ENCODE measurements at regions not wholly inside any gene's neighbourhood (a gene's known extent, or its start where the extent isn't known, plus 50 kb on each side); places are given as distances from the start of the nearest gene placed in this dataset.

GRCh38 chr15:95536638-95537037 is 793.9 kb upstream of the NR2F2 start:
- DNase-seq: no peak

- no peak for DNase-seq
These were observed 791.8 kb upstream of the NR2F2 start for GRCh38 chr15:95538693-95539092.

- no peak for DNase-seq
These were observed 789.2 kb upstream of the NR2F2 start for GRCh38 chr15:95541301-95541700.

- DNase-seq: no peak
These were observed 781.2 kb upstream of the NR2F2 start for GRCh38 chr15:95549168-95549738.

DNA sequence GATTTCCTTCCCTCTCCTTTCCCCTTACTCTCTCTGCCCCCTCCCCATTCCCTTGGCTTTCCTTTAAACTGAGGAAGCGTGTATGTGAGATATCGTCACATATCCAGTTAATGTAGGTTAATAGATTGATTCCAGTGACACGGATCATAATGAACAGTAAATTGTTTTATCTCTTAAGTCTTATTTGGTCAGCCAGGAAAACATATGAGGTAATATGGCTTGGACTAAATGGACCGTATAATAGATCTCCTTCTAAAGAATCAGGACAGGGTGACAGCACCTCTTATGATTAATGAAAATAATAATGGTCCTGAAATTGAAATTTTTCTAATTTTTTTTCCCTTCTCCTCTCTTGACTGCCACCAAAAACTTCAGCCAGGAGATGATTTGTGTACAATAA is 779.8 kb upstream of the NR2F2 start:
- DNase-seq: no peak

DNA sequence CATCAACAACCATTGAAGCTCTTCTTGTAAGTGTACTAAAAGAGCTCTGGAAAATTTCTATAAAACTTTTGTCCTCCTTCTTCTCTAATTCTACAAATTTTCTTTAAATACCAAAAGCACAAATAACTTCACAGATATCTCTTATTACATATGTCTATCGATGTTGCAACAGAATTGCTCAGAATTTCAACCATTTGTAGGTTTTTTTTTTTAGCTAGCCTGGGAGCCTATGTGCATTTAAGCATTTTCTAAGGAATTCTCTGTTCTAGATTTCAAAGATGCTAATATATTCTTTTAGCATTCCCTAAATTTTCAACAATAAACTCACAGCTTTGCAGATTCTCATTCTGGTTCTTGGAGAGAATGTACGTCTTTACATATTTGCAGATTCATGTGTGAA is 774.3 kb upstream of the NR2F2 start:
- DNase-seq: no peak

GRCh38 chr15:95556866-95557225 is 773.7 kb upstream of the NR2F2 start:
- DNase-seq: peak; percentile 28

GRCh38 chr15:95557226-95558046 is 773.1 kb upstream of the NR2F2 start:
- DNase-seq: no peak

DNA sequence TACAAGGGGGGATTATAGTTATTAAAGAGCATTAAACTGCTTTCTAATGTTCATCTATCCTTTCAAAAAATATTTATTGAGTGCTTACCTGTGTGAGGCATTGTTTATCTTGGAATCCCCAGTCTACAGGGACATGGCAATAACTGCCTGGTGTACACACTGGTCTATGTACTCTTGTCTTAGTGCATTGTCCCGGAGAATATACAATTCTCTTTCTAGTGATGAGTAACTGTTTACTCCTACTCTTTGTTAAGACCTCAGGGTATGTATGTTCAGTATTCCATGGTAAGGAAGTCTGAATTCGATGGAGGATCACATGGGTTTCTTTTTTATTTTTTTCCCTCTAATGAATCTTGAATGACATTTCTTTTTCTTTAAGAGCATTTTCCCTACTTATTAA is 772.4 kb upstream of the NR2F2 start:
- no peak for DNase-seq

- no peak for DNase-seq
These were observed 771.6 kb upstream of the NR2F2 start for GRCh38 chr15:95558916-95559315.

- DNase-seq: no peak
These were observed 770.6 kb upstream of the NR2F2 start for GRCh38 chr15:95559875-95560394.

DNA sequence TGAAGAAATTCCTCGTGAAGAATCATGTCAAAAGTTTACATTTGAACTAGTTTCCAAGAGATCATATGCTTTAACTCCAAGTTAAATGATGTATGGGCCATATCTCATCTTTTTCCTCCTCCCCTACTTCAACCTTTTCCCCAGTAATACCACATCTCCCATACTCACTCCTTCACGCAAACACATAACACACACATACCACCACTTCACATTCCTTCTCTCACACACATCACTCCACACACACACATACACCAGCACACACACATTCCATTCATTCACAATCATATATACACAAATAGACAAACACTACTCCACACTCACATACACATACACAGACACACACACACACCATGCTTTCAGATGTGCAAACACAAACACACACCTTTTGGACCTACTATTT is 769.0 kb upstream of the NR2F2 start:
- DNase-seq: no peak

DNA sequence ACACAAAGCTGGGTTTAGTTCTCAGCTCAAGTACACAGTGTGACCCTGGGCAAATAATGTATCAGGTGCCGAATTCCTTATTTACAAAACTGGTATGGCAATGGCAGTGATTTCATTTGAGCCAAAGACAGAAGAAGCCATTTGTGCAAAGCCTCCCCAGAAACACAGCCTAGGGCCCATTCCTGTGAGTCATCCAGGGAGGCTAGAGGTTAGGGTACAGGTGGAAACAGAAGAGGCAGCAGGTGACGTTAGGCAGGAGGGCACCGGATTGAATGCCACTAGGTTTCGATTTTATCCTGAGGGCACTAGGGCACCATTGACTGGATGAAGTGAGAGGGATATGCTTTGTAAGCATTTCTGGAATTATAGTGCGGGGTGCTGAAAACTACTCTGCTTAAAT is 766.9 kb upstream of the NR2F2 start:
- no peak for DNase-seq

DNA sequence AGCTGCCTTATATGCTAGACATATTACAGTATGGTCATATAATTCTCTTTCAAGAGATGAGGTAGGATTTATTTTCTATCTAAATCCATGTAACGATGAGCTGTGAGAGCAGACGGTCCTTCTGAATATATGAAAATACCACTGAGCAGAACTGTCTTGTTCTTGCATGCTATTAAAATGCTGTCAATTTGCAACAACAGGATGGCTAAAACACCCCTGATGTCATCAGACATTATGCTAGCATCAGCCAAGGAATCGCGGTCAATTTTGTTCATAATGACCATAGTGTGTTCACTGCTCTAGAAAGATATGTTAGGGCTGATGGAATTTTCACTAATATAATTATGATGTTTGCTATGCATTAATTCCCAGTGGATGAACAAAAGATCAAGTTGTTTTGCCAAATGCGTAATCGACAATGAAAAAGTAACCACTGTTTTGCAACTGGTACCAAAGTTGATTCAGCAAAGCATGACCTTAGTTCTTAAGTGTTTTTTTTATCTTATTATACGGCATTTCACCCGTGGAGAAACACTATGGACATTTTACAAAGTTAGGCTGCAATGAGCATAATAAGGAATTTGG is 765.4 kb upstream of the NR2F2 start:
- DNase-seq: no peak

GRCh38 chr15:95565690-95566089 is 764.8 kb upstream of the NR2F2 start:
- no peak for DNase-seq

DNA sequence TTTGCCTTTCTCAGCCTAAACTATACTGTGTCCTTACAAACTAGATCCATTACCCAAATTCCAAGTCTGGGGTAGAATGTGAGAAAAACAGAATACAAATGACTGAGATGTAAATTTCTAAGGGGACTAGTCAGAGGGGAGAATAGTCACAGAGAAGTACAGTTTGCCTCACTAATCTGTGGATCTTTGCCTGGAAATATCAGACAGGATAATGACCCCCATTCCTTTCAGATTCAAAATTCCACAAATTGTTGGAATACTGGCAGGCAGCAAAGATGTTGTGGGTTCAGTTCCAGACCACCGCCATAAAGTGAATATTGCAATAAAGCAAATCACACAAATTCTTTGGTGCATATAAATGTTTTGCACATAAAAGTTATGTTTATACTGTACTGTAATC is 762.8 kb upstream of the NR2F2 start:
- no peak for DNase-seq

DNA sequence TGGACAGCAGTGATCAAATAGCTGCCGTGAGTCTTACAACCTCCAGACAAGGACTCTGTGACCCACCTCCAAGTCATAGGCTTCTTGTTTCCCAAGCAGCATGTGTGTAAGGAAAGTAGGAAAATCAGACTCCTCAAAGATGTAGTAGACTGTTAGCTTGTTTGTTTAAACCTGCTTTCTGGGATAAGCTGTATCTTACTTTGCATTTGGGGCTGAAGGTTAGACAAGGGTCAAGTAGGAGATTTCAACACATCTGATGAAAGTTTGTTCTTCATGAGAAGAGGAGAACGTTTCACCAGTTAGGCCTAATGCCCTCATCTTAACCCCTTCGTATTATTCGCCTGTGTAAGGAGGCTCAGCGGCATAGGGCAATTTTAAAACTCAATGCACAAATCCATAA is 756.4 kb upstream of the NR2F2 start:
- no peak for DNase-seq

DNA sequence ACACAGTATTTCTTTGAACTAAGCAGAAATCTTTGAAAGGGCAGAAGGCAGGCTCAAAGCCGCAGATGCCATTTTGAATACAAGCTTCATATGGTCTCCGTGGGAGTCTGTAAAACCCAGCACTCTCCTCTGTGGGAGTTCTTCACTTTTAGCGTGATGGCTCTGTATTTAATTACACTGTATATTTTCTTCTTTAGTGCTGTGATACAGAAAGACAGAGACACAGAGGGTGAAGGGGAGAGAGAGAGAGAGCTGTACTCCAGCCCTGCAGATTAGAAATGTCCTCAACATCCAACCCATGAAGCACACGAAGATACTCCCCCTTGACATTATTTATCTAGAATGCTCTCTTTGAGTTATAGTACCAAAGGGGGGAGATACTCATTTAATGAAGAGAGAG is 752.6 kb upstream of the NR2F2 start:
- no peak for DNase-seq

DNA sequence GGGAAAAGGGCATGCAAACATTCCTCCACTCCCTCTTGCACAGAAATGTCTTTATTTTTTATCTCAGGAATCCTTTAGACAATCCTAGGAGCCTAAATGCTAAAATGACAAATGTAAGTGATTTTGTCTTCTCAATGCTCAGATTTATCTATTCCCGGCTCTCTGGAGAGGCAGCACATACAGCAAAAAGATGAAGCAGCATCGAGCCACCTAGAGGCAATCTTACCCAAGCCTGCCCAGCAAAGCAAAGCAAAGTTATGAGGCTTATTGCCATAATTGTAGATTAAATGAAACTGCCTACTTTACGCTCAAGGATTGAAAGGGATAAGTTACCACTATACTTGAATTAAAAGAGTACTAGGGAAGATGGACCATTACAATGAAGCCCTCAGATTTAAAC is 750.4 kb upstream of the NR2F2 start:
- no peak for DNase-seq

DNA sequence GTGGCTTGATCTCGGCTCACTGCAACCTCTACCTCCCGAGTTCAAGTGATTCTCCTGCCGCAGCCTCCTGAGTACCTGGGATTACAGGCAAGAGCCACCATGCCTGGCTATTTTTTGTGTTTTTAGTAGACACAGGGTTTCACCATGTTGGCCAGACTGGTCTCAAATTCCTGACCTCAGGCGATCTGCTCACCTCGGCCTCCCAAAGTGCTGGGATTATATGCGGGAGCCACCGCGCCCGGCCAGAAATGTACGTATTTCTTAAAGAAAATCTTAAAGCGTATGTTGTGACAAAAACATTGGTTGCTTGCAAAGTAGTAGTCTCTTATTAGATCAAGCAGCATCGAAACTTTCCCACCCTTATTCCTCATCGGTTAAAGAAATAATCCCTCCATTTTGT is 748.9 kb upstream of the NR2F2 start:
- no peak for DNase-seq

- no peak for DNase-seq
These were observed 746.4 kb upstream of the NR2F2 start for GRCh38 chr15:95584088-95584487.

DNA sequence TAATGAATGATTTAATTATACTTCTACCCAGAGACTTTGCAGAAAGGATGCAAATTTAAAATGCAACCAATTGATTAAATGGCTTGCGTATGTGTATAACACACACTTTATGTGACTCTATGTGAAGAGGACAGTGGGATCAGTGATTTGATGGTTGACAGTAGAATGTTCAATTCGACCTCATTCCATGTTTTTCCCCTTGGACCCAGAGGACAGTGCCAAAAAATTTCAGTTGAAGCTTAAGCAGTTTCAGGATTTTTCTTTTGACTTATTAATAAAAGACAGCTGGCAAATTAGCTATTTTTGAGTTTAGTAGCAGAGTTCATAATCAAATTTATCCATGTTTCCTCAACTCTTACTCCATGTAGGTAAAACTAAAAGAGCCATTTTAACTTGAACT is 742.4 kb upstream of the NR2F2 start:
- DNase-seq: no peak

DNA sequence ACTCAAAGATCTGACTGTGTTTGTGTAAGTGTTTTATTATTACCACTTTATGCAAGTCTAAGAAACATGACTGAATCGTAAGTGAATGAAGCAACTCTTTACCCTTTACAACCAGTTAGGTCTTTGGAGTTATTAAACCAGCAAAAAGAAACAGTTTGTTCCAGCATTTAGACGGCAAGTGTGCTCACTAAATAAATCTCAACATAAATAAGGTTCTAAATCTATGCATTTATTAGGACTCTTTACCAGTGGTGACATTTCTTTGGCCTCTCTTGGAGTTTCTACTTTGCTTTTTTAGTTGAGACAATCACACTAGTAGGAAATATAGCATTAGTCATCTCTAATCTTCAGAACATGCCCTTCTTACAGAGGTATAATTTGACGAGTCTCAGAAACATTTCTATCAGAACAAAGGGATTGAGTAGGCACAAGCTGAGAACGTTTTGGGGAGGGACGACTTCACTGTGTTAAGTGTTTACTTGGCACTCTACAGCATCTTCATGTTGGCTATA is 739.9 kb upstream of the NR2F2 start:
- DNase-seq: no peak

GRCh38 chr15:95591270-95591669 is 739.2 kb upstream of the NR2F2 start:
- no peak for DNase-seq
